Thyroid gland (tissue), 4 donors: ENCODE measurements at regions not wholly inside any gene's neighbourhood (a gene's known extent, or its start where the extent isn't known, plus 50 kb on each side); places are given as distances from the start of the nearest gene placed in this dataset.

ENCODE experiments used
- CTCF ChIP-seq, 6 experiments: fragments of 200-600 bp in 3 of 6; fragments of 450-650 bp in 3 of 6; sonication (generic) in 3 of 6; IDR thresholded peaks; one replicate each; pipeline ENCODE4 v1.5.1; 2016 to 2019; ENCODE audit warnings: antibody characterized with exemption in 6 of 6, mild to moderate bottlenecking in 2 of 6, inconsistent platforms in 1 of 6, moderate library complexity in 1 of 6
- POLR2A ChIP-seq, 2 donors: fragments of 450-650 bp; IDR thresholded peaks; one replicate each; pipeline ENCODE4 v1.6.1; 2017; ENCODE audit warnings: antibody characterized with exemption in 2 of 2, mild to moderate bottlenecking in 2 of 2, moderate library complexity in 1 of 2

DNA sequence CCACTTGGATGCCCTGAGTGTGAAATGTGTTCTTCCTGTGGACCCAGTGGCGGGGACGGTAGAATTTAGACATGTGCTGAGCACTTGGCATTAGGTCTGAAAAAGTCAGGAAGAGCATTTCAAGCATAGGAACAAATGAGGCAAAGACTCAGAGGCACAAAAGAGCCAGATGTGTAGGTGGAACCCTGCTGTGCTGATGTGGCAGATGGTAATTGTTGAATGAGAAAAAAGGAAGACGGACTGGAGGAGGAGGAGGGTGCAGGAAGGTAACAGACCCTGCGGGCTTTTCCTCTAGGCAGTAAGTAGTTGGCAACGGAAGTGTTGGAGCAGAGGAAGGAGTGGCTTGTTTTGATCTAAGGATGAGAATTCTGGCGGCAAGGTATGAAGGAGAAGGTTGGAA lies 985.8 kb downstream of the TBC1D22A start:
- TF ChIP-seq CTCF (IDR thresholded peaks at IDR 0.05) (no peak), POLR2A (IDR thresholded peaks at IDR 0.05) (no peak)
